ENCODE measurements at regions not wholly inside any gene's neighbourhood (a gene's known extent, or its start where the extent isn't known, plus 50 kb on each side); places are given as distances from the start of the nearest gene placed in this dataset.

DNA sequence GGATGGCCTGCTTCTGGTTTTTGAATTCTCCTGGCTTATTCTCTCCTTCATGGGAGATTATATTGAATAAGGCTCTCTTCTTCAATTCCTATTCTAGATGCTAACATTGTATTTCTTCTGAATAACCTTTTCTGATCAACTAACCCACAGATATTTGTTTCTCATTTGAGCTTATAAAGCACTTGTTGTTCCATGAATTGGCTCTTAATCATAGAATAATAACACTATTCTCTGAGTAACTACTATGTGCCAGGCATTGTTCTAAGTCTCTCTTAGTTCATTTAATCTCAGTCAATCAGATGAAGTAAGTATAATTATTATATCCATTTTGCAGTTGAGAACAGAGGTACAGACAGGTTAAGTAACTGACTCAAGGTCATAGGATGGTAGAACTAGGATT, 136.3 kb upstream of the MLIP start:
- Histone ChIP-seq H3K4me3 (ENCODE audit: low read depth in 1 of 3, low read length in 3 of 3) (no peak overlapping the region), H3K27me3 (ENCODE audit: control insufficient read depth in 4 of 4, insufficient read depth in 4 of 4, low read length in 3 of 4) (no peaks in the 10 kb centered on the region), H3K27ac (ENCODE audit: low read depth in 1 of 2, low read length in 2 of 2) (no peak overlapping the region), H3K9ac (ENCODE audit: low read depth in 1 of 2, low read length in 2 of 2) (no peak overlapping the region), H3K36me3 (ENCODE audit: control insufficient read depth in 4 of 4, insufficient read depth in 3 of 4, low read depth in 1 of 4, low read length in 3 of 4) (no peaks in the 10 kb centered on the region), H3K9me3 (ENCODE audit: control insufficient read depth in 4 of 4, low read length in 3 of 4) (no peaks in the 10 kb centered on the region), H3K4me1 (ENCODE audit: control insufficient read depth in 4 of 4, insufficient read depth in 4 of 4, low read length in 3 of 4) (no peaks in the 10 kb centered on the region)
- no peak for DNase-seq (ENCODE audit: low spot score)
- TF ChIP-seq, protein P1, sequence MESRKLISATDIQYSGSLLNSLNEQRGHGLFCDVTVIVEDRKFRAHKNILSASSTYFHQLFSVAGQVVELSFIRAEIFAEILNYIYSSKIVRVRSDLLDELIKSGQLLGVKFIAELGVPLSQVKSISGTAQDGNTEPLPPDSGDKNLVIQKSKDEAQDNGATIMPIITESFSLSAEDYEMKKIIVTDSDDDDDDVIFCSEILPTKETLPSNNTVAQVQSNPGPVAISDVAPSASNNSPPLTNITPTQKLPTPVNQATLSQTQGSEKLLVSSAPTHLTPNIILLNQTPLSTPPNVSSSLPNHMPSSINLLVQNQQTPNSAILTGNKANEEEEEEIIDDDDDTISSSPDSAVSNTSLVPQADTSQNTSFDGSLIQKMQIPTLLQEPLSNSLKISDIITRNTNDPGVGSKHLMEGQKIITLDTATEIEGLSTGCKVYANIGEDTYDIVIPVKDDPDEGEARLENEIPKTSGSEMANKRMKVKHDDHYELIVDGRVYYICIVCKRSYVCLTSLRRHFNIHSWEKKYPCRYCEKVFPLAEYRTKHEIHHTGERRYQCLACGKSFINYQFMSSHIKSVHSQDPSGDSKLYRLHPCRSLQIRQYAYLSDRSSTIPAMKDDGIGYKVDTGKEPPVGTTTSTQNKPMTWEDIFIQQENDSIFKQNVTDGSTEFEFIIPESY (IDR thresholded peaks at IDR 0.05), result no peak
- no peak for TF ChIP-seq FOXA1 (IDR thresholded peaks at IDR 0.05)
- TF ChIP-seq EGR1 (IDR thresholded peaks at IDR 0.05; ENCODE audit: low read depth in 2 of 2), result no peak
- TF ChIP-seq, protein P2, sequence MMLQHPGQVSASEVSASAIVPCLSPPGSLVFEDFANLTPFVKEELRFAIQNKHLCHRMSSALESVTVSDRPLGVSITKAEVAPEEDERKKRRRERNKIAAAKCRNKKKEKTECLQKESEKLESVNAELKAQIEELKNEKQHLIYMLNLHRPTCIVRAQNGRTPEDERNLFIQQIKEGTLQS (IDR thresholded peaks at IDR 0.05), result no peak
- TF ChIP-seq, protein P3, sequence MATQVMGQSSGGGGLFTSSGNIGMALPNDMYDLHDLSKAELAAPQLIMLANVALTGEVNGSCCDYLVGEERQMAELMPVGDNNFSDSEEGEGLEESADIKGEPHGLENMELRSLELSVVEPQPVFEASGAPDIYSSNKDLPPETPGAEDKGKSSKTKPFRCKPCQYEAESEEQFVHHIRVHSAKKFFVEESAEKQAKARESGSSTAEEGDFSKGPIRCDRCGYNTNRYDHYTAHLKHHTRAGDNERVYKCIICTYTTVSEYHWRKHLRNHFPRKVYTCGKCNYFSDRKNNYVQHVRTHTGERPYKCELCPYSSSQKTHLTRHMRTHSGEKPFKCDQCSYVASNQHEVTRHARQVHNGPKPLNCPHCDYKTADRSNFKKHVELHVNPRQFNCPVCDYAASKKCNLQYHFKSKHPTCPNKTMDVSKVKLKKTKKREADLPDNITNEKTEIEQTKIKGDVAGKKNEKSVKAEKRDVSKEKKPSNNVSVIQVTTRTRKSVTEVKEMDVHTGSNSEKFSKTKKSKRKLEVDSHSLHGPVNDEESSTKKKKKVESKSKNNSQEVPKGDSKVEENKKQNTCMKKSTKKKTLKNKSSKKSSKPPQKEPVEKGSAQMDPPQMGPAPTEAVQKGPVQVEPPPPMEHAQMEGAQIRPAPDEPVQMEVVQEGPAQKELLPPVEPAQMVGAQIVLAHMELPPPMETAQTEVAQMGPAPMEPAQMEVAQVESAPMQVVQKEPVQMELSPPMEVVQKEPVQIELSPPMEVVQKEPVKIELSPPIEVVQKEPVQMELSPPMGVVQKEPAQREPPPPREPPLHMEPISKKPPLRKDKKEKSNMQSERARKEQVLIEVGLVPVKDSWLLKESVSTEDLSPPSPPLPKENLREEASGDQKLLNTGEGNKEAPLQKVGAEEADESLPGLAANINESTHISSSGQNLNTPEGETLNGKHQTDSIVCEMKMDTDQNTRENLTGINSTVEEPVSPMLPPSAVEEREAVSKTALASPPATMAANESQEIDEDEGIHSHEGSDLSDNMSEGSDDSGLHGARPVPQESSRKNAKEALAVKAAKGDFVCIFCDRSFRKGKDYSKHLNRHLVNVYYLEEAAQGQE (IDR thresholded peaks at IDR 0.05), result no peak
- no peak for TF ChIP-seq HNF4G (IDR thresholded peaks at IDR 0.05)
- no peak for TF ChIP-seq YY1 (IDR thresholded peaks at IDR 0.05)
- TF ChIP-seq RAD21 (IDR thresholded peaks at IDR 0.05), result no peak
- no peak for TF ChIP-seq FOXA2 (IDR thresholded peaks at IDR 0.05)
- TF ChIP-seq NR2F2 (IDR thresholded peaks at IDR 0.05), result no peak

DNA sequence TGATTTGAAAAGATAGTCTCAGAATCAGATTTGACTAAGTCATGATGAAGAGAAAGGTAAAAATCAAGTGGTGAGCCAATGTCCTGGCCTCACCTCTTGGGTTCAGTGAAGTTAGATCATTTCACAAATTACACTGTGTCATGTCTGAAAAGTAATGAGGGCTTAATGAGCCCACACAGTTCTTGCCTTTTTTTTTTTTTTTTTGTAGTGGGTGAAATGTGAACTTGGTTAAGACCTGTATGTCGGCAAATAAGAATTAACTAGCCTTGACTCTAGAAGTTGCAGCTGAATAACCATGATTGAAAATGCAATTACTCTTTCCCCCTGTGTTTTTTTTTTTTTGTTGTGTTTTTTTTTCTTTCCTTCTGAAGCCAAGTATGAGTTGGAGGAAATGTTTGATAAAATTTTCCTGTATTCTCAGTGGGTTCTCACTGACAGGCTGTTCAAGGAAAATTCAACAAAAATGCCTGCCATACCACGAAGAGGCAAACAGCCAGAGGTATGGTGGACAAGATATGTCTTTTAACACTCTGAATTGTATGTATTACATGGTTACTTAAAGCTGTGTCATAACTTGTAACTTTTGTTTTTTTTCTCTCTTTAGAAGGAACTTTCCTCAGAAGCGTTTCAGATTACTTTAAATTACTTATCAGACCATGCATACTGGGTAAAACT, 135.2 kb upstream of the MLIP start:
- H3K36me3 ChIP-seq (ENCODE audit: control insufficient read depth in 4 of 4, insufficient read depth in 3 of 4, low read depth in 1 of 4, low read length in 3 of 4), result no peaks in the 10 kb centered on the region
- H3K27ac ChIP-seq (ENCODE audit: low read depth in 1 of 2, low read length in 2 of 2), result no peak overlapping the region
- H3K4me3 ChIP-seq (ENCODE audit: low read depth in 1 of 3, low read length in 3 of 3), result no peak overlapping the region
- DNase-seq (ENCODE audit: low spot score), result no peak
- H3K4me1 ChIP-seq (ENCODE audit: control insufficient read depth in 4 of 4, insufficient read depth in 4 of 4, low read length in 3 of 4), result no peaks in the 10 kb centered on the region
- no peaks in the 10 kb centered on the region for H3K9me3 ChIP-seq (ENCODE audit: control insufficient read depth in 4 of 4, low read length in 3 of 4)
- no peak overlapping the region for H3K9ac ChIP-seq (ENCODE audit: low read depth in 1 of 2, low read length in 2 of 2)
- H3K27me3 ChIP-seq (ENCODE audit: control insufficient read depth in 4 of 4, insufficient read depth in 4 of 4, low read length in 3 of 4), result no peaks in the 10 kb centered on the region
- TF ChIP-seq FOXA1 (IDR thresholded peaks at IDR 0.05), result no peak
- TF ChIP-seq, protein P4, sequence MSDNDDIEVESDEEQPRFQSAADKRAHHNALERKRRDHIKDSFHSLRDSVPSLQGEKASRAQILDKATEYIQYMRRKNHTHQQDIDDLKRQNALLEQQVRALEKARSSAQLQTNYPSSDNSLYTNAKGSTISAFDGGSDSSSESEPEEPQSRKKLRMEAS (IDR thresholded peaks at IDR 0.05), result no peak
- TF ChIP-seq, protein P5, sequence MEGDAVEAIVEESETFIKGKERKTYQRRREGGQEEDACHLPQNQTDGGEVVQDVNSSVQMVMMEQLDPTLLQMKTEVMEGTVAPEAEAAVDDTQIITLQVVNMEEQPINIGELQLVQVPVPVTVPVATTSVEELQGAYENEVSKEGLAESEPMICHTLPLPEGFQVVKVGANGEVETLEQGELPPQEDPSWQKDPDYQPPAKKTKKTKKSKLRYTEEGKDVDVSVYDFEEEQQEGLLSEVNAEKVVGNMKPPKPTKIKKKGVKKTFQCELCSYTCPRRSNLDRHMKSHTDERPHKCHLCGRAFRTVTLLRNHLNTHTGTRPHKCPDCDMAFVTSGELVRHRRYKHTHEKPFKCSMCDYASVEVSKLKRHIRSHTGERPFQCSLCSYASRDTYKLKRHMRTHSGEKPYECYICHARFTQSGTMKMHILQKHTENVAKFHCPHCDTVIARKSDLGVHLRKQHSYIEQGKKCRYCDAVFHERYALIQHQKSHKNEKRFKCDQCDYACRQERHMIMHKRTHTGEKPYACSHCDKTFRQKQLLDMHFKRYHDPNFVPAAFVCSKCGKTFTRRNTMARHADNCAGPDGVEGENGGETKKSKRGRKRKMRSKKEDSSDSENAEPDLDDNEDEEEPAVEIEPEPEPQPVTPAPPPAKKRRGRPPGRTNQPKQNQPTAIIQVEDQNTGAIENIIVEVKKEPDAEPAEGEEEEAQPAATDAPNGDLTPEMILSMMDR (IDR thresholded peaks at IDR 0.05; ENCODE audit: low read depth, low read length, missing input control), result no peak
- WGBS, result 83% methylated on average over 3 of the region's 3 CpGs
